ENCODE measurements at regions not wholly inside any gene's neighbourhood (a gene's known extent, or its start where the extent isn't known, plus 50 kb on each side); places are given as distances from the start of the nearest gene placed in this dataset.

- in situ Hi-C loops (cut with MboI; ENCODE audit: low sequenced_read_pairs, unreplicated experiment) = no loop called here
- TF ChIP-seq, protein P1, sequence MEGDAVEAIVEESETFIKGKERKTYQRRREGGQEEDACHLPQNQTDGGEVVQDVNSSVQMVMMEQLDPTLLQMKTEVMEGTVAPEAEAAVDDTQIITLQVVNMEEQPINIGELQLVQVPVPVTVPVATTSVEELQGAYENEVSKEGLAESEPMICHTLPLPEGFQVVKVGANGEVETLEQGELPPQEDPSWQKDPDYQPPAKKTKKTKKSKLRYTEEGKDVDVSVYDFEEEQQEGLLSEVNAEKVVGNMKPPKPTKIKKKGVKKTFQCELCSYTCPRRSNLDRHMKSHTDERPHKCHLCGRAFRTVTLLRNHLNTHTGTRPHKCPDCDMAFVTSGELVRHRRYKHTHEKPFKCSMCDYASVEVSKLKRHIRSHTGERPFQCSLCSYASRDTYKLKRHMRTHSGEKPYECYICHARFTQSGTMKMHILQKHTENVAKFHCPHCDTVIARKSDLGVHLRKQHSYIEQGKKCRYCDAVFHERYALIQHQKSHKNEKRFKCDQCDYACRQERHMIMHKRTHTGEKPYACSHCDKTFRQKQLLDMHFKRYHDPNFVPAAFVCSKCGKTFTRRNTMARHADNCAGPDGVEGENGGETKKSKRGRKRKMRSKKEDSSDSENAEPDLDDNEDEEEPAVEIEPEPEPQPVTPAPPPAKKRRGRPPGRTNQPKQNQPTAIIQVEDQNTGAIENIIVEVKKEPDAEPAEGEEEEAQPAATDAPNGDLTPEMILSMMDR (IDR thresholded peaks at IDR 0.05; ENCODE audit: borderline replicate concordance, control extremely low read depth, extremely low read depth, insufficient read depth, missing control alignments) = no peak
- DNase-seq (ENCODE audit: low spot score) = no peak
These were observed 430.5 kb upstream of the ETAA1 start for GRCh38 chr2:66966631-66967030.

GRCh38 chr2:66968946-66969345 lies 428.2 kb upstream of the ETAA1 start:
- in situ Hi-C loops (cut with MboI; ENCODE audit: low sequenced_read_pairs, unreplicated experiment) = no loop called here
- TF ChIP-seq, protein P1 (IDR thresholded peaks at IDR 0.05; ENCODE audit: borderline replicate concordance, control extremely low read depth, extremely low read depth, insufficient read depth, missing control alignments) = no peak
- DNase-seq (ENCODE audit: low spot score) = no peak

DNA sequence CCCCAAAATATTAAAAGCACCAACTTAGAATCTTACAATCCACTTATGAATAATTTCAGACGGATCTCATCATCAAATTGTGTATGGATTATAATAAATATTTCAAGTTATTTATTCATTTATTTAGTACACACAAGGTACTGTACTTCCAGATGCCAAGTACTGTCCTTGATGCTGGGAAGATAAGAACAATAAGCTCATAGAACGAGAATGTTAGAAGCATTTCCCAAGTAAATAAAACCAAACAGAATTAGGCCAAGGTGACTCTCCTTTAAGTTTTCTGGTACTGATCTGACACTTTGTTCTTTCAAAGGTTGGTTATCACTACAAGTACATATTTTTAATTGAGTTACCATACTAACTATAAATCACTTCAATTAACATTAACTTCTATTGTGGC lies 416.1 kb upstream of the ETAA1 start:
- TF ChIP-seq, protein P1 (IDR thresholded peaks at IDR 0.05; ENCODE audit: borderline replicate concordance, control extremely low read depth, extremely low read depth, insufficient read depth, missing control alignments) = no peak
- in situ Hi-C loops (cut with MboI; ENCODE audit: low sequenced_read_pairs, unreplicated experiment) = no loop called here
- no peak for DNase-seq (ENCODE audit: low spot score)

GRCh38 chr2:66982766-66983165 lies 414.4 kb upstream of the ETAA1 start:
- in situ Hi-C loops (cut with MboI; ENCODE audit: low sequenced_read_pairs, unreplicated experiment) = no loop called here
- TF ChIP-seq, protein P1 (IDR thresholded peaks at IDR 0.05; ENCODE audit: borderline replicate concordance, control extremely low read depth, extremely low read depth, insufficient read depth, missing control alignments) = no peak
- no peak for DNase-seq (ENCODE audit: low spot score)

- DNase-seq (ENCODE audit: low spot score) = no peak
- TF ChIP-seq, protein P1 (IDR thresholded peaks at IDR 0.05; ENCODE audit: borderline replicate concordance, control extremely low read depth, extremely low read depth, insufficient read depth, missing control alignments) = no peak
- in situ Hi-C loops (cut with MboI; ENCODE audit: low sequenced_read_pairs, unreplicated experiment) = no loop called here
These were observed 412.3 kb upstream of the ETAA1 start for GRCh38 chr2:66984864-66985263.

DNA sequence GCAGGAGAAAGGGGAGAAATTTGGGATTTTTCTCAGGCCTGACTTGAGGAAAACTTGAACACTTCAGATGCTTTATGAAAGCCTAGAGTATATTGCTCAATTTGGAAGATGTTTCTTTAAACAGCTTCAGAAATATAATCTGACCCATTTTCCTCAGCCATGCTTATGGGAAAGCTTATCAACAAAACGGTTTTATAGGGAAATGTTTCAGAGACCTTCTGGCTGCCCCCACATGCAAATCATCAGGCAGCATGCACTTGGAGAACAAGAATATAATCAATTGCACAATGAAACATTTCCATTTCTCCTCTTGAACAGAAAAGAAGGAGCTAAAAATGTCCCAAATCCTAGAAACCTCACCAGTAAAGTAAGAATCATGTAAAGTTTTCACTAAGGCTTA lies 411.2 kb upstream of the ETAA1 start:
- DNase-seq (ENCODE audit: low spot score) = no peak
- TF ChIP-seq, protein P1 (IDR thresholded peaks at IDR 0.05; ENCODE audit: borderline replicate concordance, control extremely low read depth, extremely low read depth, insufficient read depth, missing control alignments) = no peak
- in situ Hi-C loops (cut with MboI; ENCODE audit: low sequenced_read_pairs, unreplicated experiment) = no loop called here

GRCh38 chr2:66987733-66988132 lies 409.4 kb upstream of the ETAA1 start:
- DNase-seq (ENCODE audit: low spot score) = no peak
- in situ Hi-C loops (cut with MboI; ENCODE audit: low sequenced_read_pairs, unreplicated experiment) = no loop called here
- TF ChIP-seq, protein P1 (IDR thresholded peaks at IDR 0.05; ENCODE audit: borderline replicate concordance, control extremely low read depth, extremely low read depth, insufficient read depth, missing control alignments) = no peak

All from GM13976 (cell line).